HG02973 (cell line): ENCODE measurements at regions not wholly inside any gene's neighbourhood (a gene's known extent, or its start where the extent isn't known, plus 50 kb on each side); places are given as distances from the start of the nearest gene placed in this dataset.

ENCODE experiments used
- ATAC-seq: cut with Tn5 transposase; IDR thresholded peaks from one replicate; pipeline ENCODE4 v1.9.1; 2021; ENCODE audit warnings: moderate library complexity; ENCODE audit not compliant: unreplicated experiment

DNA sequence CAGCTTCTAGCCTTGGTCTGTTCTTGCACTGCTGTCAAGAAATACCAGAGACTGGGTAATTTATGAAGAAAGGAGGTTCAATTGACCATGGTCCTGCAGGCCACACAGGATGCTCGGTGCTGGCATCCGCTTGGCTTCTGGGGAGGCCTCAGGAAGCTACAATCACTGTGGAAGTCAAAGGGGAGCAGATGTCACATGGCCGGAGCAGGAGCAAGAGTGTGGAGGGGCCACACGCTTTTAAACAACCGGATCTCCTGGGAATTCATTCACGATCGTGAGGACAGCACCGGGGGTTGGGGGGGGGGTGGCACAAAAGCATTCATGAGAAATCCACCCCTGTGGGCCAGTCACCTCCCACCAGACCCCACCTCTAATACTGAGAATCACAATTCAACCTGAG, 850.4 kb upstream of the SALL3 start:
- ATAC-seq: no peak

DNA sequence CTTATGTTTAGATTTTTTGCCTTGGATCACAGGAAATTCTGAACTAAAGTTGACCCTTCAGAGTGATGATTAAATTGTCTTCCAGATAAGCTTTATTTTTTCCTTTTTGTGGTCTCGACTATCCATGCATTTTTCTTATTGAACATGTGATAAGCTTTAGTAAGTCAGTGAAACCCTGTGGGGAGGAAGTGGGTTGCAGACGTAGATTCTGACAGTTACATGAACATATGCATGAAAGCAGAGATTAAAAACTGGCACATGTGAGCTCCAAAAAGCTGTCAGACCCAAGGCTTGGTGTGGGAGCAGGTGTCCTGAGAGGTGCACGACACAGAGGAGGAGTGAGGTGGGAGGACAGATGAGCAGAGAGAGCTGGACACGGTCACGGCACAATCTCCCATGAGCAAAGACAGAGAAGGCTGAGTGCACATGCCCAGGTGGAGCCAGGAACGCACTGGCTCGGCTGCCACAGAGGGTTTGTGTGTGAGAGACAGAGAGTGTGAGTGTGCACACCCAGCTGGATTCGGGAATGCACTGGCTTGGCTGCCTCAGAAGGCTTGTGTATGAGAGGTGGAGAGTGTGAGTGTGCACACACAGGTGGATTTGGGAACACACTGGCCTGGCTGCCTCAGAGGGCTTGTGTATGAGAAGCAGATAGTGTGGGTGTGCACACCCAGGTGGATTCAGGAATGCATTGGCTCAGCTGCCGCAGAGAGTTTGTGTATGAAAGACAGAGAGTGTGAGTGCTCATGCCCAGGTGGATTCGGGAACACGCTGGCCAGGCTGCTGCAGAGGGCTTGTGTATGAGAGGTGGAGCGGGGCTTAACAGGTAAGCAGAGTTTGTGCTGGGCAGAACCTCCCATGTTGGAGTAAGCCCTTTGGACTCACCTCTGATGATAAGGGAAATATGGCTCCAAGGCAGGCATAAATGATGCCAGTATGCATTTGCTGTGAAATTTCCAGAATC, 849.1 kb upstream of the SALL3 start:
- ATAC-seq: no peak

- no peak for ATAC-seq
Observed at GRCh38 chr18:78133729-78134128, 845.9 kb upstream of the SALL3 start.

GRCh38 chr18:78136986-78137385, 842.6 kb upstream of the SALL3 start:
- ATAC-seq: no peak

- ATAC-seq: no peak
Observed at GRCh38 chr18:78138983-78139496, 840.6 kb upstream of the SALL3 start.

GRCh38 chr18:78140294-78140693, 839.3 kb upstream of the SALL3 start:
- no peak for ATAC-seq

GRCh38 chr18:78144669-78145068, 834.9 kb upstream of the SALL3 start:
- no peak for ATAC-seq

GRCh38 chr18:78145096-78145495, 834.5 kb upstream of the SALL3 start:
- no peak for ATAC-seq

GRCh38 chr18:78146136-78147085, 833.2 kb upstream of the SALL3 start:
- ATAC-seq: no peak

GRCh38 chr18:78150590-78150989, 829.0 kb upstream of the SALL3 start:
- ATAC-seq: no peak

GRCh38 chr18:78151234-78151633, 828.4 kb upstream of the SALL3 start:
- no peak for ATAC-seq

DNA sequence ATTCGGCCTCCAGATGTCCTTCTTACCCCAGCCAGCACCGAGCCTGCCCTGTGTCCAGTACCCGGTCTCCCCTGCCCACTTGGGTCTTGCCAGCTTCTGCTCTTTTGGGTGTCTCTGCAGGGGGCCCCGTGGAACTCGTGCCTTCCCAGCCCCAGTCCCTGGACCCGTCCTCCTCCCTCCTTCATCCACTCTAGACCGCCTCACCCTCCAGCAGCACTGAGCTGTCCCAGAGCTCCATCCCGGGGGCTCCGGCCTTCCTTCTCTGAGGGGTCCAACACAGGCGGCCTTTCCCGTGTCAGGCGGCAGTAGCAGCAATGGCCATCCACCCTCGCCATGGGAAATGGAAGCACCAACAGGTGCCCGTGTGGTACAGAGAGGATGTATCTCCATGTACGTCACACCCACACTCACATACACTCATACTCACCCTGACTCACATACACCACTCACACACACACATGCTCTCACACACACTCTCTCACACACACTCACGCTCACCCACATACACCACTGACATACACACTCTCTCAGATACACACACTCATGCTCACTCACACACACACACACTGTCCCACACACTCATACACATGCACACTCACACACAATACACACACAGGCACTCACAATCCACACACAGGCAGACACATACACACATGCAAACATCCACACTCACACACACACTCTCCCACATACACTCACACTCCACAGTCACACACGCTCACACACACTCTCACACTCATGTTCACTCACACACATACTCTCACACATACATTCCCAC, 827.5 kb upstream of the SALL3 start:
- no peak for ATAC-seq

- ATAC-seq: no peak
Observed at GRCh38 chr18:78153362-78153761, 826.3 kb upstream of the SALL3 start.

DNA sequence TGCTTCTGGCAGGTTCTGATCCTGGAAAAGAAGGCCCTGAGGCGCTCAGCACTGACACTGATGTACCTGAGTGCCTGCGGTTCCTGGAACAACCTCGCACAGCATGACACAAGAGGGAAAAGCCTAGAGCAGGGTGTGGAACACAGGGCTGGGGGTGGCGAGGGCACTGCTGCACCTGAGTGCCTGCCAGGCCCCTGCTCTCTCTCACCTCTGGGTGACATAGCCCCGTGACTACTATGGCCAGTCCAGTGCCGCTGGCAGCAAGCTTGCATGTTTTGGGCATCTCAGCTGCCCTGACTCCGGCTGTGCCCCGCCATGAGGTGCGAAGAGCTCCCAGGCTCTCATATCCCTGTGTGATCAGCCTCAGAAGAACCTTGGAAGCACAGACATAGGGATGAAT, 825.2 kb upstream of the SALL3 start:
- no peak for ATAC-seq

DNA sequence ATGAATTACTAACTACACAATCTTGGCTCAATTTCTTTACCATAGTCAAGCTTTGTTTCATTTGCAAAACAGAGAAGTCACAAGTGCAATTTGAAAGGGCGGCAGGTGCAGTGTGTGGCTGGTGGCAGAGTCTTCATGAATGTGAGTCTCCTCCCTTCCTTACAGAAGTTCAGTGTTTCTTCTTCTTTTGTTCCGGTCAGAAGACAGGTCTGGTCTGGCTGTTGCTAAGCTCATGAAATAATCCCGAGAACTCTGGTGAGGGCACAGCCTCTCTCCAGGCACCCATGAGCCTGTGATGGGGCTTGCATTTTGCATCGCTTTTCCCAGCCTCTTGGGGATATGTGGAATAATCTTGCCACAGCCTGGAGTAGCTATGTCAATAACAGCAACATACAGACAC, 824.8 kb upstream of the SALL3 start:
- ATAC-seq: no peak

DNA sequence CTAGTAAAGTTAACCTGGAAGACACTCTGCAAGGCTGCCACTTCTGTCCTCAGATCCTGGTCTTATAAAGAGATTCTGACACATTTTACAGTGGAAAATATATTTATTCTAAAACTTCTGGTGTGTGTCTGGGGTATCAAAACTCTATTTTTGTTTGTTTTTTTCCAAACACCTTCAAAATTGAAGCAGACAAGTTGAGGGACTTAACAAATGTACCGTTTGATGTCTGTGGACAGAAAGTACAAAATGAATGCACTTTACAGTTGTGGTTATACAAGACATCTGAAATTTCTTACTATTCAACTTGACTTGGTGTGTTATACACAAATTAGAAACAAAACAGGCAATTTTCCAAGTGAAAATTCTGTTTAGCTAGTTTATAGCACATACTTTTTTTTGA, 823.2 kb upstream of the SALL3 start:
- ATAC-seq: no peak

- ATAC-seq: no peak
Observed at GRCh38 chr18:78158943-78159342, 820.7 kb upstream of the SALL3 start.

GRCh38 chr18:78159397-78159796, 820.2 kb upstream of the SALL3 start:
- ATAC-seq: no peak

DNA sequence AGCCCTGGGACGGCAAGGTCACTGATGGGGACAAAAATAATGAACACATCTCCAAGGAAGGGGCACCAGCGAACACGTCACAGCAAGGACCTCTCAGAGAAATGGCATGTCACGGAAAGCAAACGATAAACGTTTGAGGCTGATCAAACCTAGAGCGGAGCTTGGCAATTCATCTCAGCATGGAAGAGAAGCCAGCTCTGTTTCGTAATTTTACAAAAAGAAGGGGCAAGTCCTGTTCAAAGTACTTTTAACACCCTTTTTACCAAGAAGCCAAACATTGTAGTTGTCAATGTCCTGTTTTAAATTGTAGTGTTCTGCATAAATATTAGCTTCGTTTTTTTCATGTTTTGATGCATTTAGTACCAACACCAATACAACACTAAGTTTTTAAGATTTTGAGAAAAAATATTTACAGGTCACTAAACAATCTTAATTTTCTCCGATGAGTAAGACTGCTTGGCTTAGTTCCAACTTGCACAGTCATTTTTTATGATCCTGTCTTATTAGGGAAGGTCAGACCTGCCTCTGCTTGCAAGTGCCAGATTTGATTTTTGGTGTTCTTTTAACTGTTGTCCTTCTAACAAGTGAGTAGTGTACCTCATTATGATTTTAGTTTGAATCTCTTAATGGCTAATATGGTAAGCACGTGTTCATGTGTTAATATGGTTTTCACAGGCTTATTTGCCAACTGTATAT, 818.5 kb upstream of the SALL3 start:
- no peak for ATAC-seq

- ATAC-seq: no peak
Observed at GRCh38 chr18:78165525-78165924, 814.1 kb upstream of the SALL3 start.
